OCI-LY3 (cell line): ENCODE measurements at regions not wholly inside any gene's neighbourhood (a gene's known extent, or its start where the extent isn't known, plus 50 kb on each side); places are given as distances from the start of the nearest gene placed in this dataset.

Experiments used
- EZH2phosphoT487 ChIP-seq: fragments of 200-600 bp; shearing (Covaris generic); IDR thresholded peaks from 2 replicates; pipeline ENCODE4 v1.6.1; 2018; ENCODE audit warnings: antibody characterized with exemption, mixed run types, low read depth
- TF ChIP-seq, protein P1 (sequence below): fragments of 200-600, 300-600 bp; sonication (generic); IDR thresholded peaks from 2 replicates; pipeline ENCODE4 v1.5.1; 2014; ENCODE audit warnings: antibody characterized with exemption, low read length, low read depth

DNA sequence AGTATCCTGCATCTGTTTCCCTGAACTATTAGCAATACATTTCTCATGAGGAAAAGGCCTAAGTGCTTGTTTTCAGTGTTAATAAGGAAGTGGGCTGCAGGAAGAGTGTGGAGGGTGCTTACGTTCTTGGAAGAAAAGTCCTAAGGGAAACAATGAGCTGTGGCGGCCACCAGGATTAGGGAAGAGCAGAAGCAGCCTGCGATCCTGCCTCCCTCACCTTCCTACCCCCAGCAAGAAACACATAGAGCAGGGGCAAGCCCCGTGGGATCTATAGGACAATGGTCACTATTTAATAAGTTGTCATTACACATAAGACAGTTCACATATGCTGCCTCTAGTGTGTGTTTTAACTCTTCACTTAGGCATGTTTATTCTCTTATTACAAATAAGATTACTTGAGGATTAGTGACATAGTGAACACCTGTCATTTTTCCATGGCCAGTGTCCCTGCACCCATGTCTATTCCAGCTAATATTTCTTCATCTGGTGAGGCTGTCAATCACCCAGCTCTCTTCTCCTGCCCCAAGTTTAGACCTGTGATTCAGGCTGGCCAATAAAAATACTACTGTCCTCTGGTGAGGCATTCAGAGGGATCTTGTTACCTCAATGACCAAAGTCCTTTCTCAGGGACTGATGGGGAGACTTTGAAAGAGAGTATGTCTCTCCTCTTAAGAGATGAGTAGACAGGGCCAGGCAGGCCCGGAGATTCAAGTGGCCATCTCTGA is 510.9 kb upstream of the CELF4 start:
- TF ChIP-seq, protein P1, sequence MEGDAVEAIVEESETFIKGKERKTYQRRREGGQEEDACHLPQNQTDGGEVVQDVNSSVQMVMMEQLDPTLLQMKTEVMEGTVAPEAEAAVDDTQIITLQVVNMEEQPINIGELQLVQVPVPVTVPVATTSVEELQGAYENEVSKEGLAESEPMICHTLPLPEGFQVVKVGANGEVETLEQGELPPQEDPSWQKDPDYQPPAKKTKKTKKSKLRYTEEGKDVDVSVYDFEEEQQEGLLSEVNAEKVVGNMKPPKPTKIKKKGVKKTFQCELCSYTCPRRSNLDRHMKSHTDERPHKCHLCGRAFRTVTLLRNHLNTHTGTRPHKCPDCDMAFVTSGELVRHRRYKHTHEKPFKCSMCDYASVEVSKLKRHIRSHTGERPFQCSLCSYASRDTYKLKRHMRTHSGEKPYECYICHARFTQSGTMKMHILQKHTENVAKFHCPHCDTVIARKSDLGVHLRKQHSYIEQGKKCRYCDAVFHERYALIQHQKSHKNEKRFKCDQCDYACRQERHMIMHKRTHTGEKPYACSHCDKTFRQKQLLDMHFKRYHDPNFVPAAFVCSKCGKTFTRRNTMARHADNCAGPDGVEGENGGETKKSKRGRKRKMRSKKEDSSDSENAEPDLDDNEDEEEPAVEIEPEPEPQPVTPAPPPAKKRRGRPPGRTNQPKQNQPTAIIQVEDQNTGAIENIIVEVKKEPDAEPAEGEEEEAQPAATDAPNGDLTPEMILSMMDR, result no peak
- TF ChIP-seq EZH2phosphoT487, result no peak
